Sigmoid colon (tissue), 3 donors: ENCODE measurements at regions not wholly inside any gene's neighbourhood (a gene's known extent, or its start where the extent isn't known, plus 50 kb on each side); places are given as distances from the start of the nearest gene placed in this dataset.

ENCODE experiments used
- POLR2A ChIP-seq, 2 donors: fragments of 450-650 bp; IDR thresholded peaks; one replicate each; pipeline ENCODE4 v1.6.1; 2016; ENCODE audit warnings: antibody characterized with exemption in 2 of 2, mild to moderate bottlenecking in 2 of 2, moderate library complexity in 2 of 2
- TF ChIP-seq, protein P1 (sequence below), 4 experiments: fragments of 450-650 bp in 3 of 4; fragments of 200-600 bp in 1 of 4; IDR thresholded peaks; one replicate each; pipeline ENCODE4 v1.5.1; 2016 to 2019; ENCODE audit warnings: antibody characterized with exemption in 4 of 4, mild to moderate bottlenecking in 3 of 4, moderate library complexity in 2 of 4

DNA sequence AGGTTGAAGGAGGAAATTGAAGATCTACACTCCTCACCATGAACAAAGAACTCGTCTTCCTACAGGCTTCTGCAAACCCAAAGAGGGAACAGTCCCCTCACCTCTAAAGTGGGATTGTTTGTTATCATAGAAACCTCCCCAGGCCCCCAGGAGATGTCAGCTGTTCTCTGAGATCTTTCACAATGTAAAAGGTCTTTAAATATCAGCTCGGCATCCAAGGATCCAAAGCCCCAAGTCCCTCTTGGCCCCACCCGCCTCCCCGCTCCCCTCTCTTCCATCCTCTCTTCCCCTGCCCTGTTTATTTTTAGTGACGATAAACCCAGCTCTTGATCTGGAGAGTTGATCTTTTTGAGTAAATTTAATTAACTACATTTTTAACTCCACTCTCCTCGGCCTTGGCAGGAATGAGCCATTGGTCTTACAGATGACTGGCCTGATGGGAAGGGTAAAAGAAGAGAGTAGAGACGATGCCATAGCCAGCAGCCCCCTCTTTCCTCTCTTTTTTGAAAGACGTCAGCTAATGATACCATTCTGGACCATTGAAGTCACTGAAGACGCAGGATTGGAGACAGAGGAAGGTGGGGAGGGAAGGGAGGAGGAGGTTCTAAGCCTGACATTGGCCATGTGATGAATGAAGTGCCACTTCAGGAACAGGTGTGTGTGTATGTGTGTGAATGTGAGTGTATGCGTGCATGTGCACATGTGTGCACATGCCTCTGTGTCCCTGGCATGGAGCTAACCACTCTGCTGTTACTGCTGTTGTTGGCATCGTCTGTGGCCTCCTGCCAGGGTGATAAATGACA, 521.8 kb downstream of the NTRK3 start:
- TF ChIP-seq, protein P1, sequence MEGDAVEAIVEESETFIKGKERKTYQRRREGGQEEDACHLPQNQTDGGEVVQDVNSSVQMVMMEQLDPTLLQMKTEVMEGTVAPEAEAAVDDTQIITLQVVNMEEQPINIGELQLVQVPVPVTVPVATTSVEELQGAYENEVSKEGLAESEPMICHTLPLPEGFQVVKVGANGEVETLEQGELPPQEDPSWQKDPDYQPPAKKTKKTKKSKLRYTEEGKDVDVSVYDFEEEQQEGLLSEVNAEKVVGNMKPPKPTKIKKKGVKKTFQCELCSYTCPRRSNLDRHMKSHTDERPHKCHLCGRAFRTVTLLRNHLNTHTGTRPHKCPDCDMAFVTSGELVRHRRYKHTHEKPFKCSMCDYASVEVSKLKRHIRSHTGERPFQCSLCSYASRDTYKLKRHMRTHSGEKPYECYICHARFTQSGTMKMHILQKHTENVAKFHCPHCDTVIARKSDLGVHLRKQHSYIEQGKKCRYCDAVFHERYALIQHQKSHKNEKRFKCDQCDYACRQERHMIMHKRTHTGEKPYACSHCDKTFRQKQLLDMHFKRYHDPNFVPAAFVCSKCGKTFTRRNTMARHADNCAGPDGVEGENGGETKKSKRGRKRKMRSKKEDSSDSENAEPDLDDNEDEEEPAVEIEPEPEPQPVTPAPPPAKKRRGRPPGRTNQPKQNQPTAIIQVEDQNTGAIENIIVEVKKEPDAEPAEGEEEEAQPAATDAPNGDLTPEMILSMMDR (IDR thresholded peaks at IDR 0.05) = no peak
- TF ChIP-seq POLR2A (IDR thresholded peaks at IDR 0.05) = no peak
